ENCODE measurements at regions not wholly inside any gene's neighbourhood (a gene's known extent, or its start where the extent isn't known, plus 50 kb on each side); places are given as distances from the start of the nearest gene placed in this dataset.

DNA sequence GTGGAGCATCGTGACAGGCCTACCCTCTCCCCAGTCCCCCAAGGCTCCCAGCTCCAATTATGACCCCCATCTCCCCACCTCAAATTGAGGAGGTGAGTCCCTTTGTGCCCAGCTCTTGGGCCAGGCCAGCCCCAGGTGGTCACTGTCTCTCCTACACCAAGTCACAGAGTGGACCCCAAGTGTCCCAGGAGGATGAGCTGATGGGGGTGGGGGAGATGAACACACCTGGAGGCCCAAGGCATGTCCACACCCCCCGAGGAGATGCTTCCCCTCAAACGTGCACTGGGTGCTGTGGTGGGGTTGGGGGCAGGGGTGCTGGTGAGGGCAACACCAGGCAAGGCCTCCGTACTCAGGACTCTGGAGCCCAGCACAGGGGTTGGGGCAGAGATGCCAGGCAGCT, 73.2 kb downstream of the RBFOX3 start:
- Histone ChIP-seq H3K9ac (ENCODE audit: extremely low read depth, insufficient read length, low read length) (no peak overlapping the region), H2BK5ac (ENCODE audit: insufficient read length, low read length) (no peak overlapping the region), H4K91ac (ENCODE audit: insufficient read length, low read depth, low read length) (no peak overlapping the region), H2AFZ (ENCODE audit: low read length) (no peak overlapping the region), H2BK15ac (ENCODE audit: low read depth, low read length) (no peak overlapping the region), H3K56ac (ENCODE audit: insufficient read length, low read depth, low read length) (no peak overlapping the region), H3K23me2 (ENCODE audit: insufficient read length, low read depth, low read length, poor library complexity, severe bottlenecking) (no peaks in the 10 kb centered on the region), H3K4me1 (ENCODE audit: insufficient read depth, low read length) (no peaks in the 10 kb centered on the region), H3T11ph (ENCODE audit: low read length) (no peak overlapping the region), H4K5ac (ENCODE audit: insufficient read length, low read depth, low read length) (no peak overlapping the region), H3K9me3 (ENCODE audit: control insufficient read depth, low read depth, low read length) (no peaks in the 10 kb centered on the region), H3K14ac (ENCODE audit: insufficient read depth, low read length) (no peak overlapping the region; the same call in 1 of the 2 replicates), H2BK120ac (ENCODE audit: low read depth, low read length, poor library complexity, severe bottlenecking) (no peak overlapping the region), H3K27ac (ENCODE audit: insufficient read length, low read depth, low read length) (no peak overlapping the region), H3K23ac (ENCODE audit: insufficient read length, low read depth, low read length) (no peak overlapping the region), H4K8ac (replicated peaks; ENCODE audit: insufficient read length, low read depth, low read length) (no peak overlapping the region), H3K79me2 (ENCODE audit: insufficient read depth, low read length) (no peaks in the 10 kb centered on the region), H3K4me2 (ENCODE audit: insufficient read depth, insufficient read length, low read length) (no peak overlapping the region), H3K18ac (ENCODE audit: insufficient read length, low read depth, low read length) (no peak overlapping the region), H3K27me3 (ENCODE audit: insufficient read depth, low read length) (no peaks in the 10 kb centered on the region), H2AK5ac (ENCODE audit: insufficient read length, low read length) (no peak overlapping the region), H3K4ac (ENCODE audit: low read depth, low read length) (no peak overlapping the region), H2BK20ac (ENCODE audit: low read depth, low read length, poor library complexity, severe bottlenecking) (no peak overlapping the region), H4K20me1 (ENCODE audit: control insufficient read depth, insufficient read depth, insufficient read length) (no peaks in the 10 kb centered on the region), H2BK12ac (ENCODE audit: insufficient read length, low read depth, low read length) (no peak overlapping the region), H3K79me1 (ENCODE audit: insufficient read depth, low read depth, low read length, poor library complexity, severe bottlenecking) (no peaks in the 10 kb centered on the region)
- DNase-seq: no peak
- WGBS (ENCODE audit: extremely low coverage, insufficient read length, low lambda C conversion rate): no CpG with 5 or more reads among the region's 4 CpGs
- H3K36me3 Mint-ChIP-seq (ENCODE audit: insufficient read depth in 1 of 3, low read depth in 3 of 3): no peaks in the 10 kb centered on the region
- peaks cover 10% of the 10 kb centered on the region for H3K27me3 Mint-ChIP-seq (ENCODE audit: low read depth)
- H3K27ac Mint-ChIP-seq: peak overlapping the region in 1 of 3 experiments; percentile 57; a peak in 1 of 7 replicates
- H3K4me1 Mint-ChIP-seq: peaks cover 3 to 6% of the 10 kb centered on the region in 2 experiments; a peak in 2 of 4 replicates
- TF ChIP-seq, protein P1, sequence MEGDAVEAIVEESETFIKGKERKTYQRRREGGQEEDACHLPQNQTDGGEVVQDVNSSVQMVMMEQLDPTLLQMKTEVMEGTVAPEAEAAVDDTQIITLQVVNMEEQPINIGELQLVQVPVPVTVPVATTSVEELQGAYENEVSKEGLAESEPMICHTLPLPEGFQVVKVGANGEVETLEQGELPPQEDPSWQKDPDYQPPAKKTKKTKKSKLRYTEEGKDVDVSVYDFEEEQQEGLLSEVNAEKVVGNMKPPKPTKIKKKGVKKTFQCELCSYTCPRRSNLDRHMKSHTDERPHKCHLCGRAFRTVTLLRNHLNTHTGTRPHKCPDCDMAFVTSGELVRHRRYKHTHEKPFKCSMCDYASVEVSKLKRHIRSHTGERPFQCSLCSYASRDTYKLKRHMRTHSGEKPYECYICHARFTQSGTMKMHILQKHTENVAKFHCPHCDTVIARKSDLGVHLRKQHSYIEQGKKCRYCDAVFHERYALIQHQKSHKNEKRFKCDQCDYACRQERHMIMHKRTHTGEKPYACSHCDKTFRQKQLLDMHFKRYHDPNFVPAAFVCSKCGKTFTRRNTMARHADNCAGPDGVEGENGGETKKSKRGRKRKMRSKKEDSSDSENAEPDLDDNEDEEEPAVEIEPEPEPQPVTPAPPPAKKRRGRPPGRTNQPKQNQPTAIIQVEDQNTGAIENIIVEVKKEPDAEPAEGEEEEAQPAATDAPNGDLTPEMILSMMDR (conservative IDR thresholded peaks at IDR 0.05): no peak
- H3K4me3 Mint-ChIP-seq: no peak overlapping the region
- no peaks in the 10 kb centered on the region for H3K9me3 Mint-ChIP-seq

Measured in H9 (cell line).